ENCODE measurements at regions not wholly inside any gene's neighbourhood (a gene's known extent, or its start where the extent isn't known, plus 50 kb on each side); places are given as distances from the start of the nearest gene placed in this dataset.
"Not testable (repeated sequence)": the region's sequence is repeated elsewhere in the genome, so short reads cannot be mapped to it uniquely, and the experiment has no call there.

DNA sequence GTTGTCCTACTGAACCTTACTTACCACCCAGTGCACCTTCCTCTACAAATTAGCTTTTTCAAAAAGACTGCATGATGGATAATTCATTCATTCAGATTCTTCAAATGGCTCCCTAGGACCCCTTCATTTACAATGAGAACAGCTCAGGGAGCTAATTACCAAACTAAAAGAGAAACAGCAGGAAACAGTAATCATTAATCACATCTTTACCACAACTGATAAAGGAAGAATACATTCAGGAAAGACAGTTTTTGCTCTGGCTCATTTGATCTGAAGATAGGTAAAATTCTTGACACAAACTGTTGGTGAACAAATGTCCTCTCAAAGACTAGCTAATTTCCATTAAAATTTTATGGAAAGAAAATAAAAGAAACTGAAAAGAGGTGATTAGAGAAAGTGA is 1652.7 kb upstream of the LRRTM3 start:
- Mint-ChIP-seq H3K4me3 (no peak overlapping the region), H3K27ac (no peak overlapping the region), H3K27me3 (no peaks in the 10 kb centered on the region), H3K9me3 (no peaks in the 10 kb centered on the region), H3K36me3 (no peaks in the 10 kb centered on the region), H3K4me1 (no peaks in the 10 kb centered on the region)
- DNase-seq: no peak

DNA sequence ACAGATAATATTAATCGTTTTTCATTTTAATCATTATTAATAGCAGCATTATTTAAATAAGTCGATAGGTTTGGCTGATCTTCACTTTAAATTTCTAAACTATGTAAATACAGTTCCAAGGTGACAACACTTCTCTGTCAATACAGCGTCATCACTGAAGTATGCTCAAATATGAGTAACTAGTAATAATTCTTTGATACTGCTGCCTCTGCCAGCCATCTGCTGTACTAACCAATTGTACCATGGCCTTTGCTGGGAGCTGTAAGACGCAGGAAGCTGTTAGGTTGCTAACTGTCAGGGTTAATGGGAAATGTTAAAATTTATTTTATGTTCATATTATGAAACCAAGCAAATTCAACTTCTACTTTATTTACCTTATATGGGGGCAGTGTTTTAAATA is 1650.5 kb upstream of the LRRTM3 start:
- H3K27ac Mint-ChIP-seq: no peak overlapping the region
- no peaks in the 10 kb centered on the region for H3K36me3 Mint-ChIP-seq
- DNase-seq: no peak
- H3K4me1 Mint-ChIP-seq: no peaks in the 10 kb centered on the region
- no peak overlapping the region for H3K4me3 Mint-ChIP-seq
- no peaks in the 10 kb centered on the region for H3K27me3 Mint-ChIP-seq
- H3K9me3 Mint-ChIP-seq: no peaks in the 10 kb centered on the region

GRCh38 chr10:65284495-65285041 is 1641.3 kb upstream of the LRRTM3 start:
- Mint-ChIP-seq H3K4me3 (no peak overlapping the region), H3K36me3 (no peaks in the 10 kb centered on the region), H3K9me3 (peaks cover 5% of the 10 kb centered on the region), H3K27me3 (no peaks in the 10 kb centered on the region), H3K4me1 (no peaks in the 10 kb centered on the region), H3K27ac (no peak overlapping the region)
- DNase-seq: no peak

DNA sequence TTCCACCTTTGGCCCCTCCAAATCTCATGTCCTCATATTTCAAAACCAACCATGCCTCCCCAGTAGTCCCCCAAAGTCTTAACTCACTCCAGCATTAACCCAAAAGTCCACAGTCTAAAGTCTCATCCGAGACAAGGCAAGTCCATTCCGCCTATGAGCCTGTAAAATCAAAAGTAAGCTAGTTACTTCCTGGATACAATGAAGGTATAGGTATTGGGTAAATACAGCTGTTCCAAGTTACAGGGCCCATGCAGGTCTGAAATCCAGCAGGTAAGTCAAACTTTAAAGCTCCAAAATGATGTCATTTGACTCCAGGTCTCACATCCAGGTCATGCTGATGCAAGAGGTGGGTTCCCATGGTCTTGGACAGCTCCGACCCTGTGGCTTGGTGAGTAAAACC is 1640.1 kb upstream of the LRRTM3 start:
- not testable (repeated sequence) for H3K36me3 Mint-ChIP-seq, DNase-seq, H3K4me3 Mint-ChIP-seq, H3K4me1 Mint-ChIP-seq, H3K9me3 Mint-ChIP-seq, H3K27ac Mint-ChIP-seq, H3K27me3 Mint-ChIP-seq

DNA sequence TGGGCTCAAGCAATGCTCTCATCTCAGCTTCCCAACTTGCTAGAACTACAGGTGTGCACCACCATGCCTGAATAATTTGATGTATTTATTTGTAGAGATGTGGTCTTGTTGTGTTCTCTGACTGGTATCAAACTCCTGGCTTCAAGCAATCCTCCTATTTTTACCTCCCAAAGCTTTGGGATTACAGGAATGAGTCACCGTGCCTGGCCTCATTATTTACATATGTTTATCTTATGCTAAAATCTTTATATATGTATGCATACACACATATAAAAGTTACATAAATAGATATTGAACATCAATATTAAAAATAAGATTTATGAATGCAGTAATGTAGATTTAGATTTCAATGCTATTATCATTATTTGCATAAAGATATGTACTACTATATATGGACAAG is 1634.5 kb upstream of the LRRTM3 start:
- peaks cover 6% of the 10 kb centered on the region for H3K9me3 Mint-ChIP-seq
- H3K4me3 Mint-ChIP-seq: no peak overlapping the region
- H3K4me1 Mint-ChIP-seq: no peaks in the 10 kb centered on the region
- H3K36me3 Mint-ChIP-seq: no peaks in the 10 kb centered on the region
- DNase-seq: no peak
- H3K27me3 Mint-ChIP-seq: no peaks in the 10 kb centered on the region
- H3K27ac Mint-ChIP-seq: no peak overlapping the region

DNA sequence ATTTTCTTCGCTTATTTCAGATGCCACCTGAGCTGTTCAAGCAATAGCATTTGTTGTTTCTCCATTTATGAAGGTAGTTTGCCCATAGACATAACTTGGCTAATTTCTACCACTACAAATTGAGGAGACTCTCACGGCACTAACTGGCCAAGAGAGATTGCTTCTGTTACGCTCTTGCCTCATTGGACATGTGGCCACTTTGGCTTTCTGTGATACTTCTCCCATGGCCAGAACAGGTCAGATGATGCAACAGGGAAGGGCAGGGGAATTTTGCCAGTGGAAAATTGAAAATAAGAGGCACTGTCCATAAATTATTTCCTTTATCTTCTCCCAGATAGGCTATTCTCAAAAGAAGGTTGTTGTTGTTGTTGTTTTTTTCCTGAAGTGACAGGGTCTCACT is 1633.3 kb upstream of the LRRTM3 start:
- no peak overlapping the region for H3K4me3 Mint-ChIP-seq
- DNase-seq: no peak
- H3K4me1 Mint-ChIP-seq: no peaks in the 10 kb centered on the region
- H3K27ac Mint-ChIP-seq: no peak overlapping the region
- H3K9me3 Mint-ChIP-seq: peaks cover 3% of the 10 kb centered on the region
- H3K27me3 Mint-ChIP-seq: no peaks in the 10 kb centered on the region
- no peaks in the 10 kb centered on the region for H3K36me3 Mint-ChIP-seq

DNA sequence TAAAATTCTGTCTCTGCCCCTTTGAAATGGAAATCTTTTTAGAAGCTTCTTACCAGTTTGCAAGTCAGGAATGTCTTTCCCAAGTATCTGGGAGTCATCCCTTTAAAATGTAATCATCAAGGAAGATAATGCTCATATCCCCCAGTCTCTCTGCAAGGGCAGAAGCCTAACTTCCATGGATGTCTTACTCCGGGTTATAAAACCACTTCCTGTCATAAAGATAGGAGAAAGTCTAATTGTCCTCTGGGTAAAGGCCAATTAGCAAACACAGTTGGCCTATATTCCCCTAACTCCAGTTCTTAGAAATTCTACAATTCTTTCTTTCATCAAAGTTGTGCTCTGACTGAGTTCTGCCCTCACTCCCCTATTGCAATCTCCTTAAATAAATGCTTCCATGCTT is 1631.5 kb upstream of the LRRTM3 start:
- Mint-ChIP-seq H3K27ac (no peak overlapping the region), H3K9me3 (peaks cover 3% of the 10 kb centered on the region), H3K4me1 (no peaks in the 10 kb centered on the region), H3K4me3 (no peak overlapping the region), H3K36me3 (no peaks in the 10 kb centered on the region), H3K27me3 (no peaks in the 10 kb centered on the region)
- no peak for DNase-seq

DNA sequence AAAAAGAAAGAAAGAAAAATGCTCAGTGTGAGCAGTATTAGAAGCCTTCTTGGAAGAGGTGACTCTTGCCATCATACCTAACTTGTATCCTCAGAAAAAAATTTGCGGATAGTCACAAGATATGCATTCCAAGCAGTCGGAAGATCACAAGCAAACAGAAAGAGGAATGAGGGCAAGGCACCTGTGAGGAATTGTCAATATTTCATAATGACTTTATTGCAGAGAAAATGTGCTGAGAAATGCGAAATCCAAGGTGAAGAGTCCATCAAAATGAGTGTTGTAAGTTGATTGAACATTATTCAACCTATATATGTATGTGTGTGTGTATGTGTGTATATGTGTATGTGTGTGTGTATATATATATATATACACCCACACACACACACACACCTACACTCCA is 1624.7 kb upstream of the LRRTM3 start:
- Mint-ChIP-seq H3K36me3 (no peaks in the 10 kb centered on the region), H3K9me3 (peaks cover 1% of the 10 kb centered on the region), H3K4me1 (no peaks in the 10 kb centered on the region), H3K4me3 (no peak overlapping the region), H3K27ac (no peak overlapping the region), H3K27me3 (no peaks in the 10 kb centered on the region)
- DNase-seq: no peak

- H3K4me3 Mint-ChIP-seq: no peak overlapping the region
- no peaks in the 10 kb centered on the region for H3K27me3 Mint-ChIP-seq
- no peak for DNase-seq
- no peaks in the 10 kb centered on the region for H3K36me3 Mint-ChIP-seq
- H3K9me3 Mint-ChIP-seq: peaks cover 1% of the 10 kb centered on the region
- no peak overlapping the region for H3K27ac Mint-ChIP-seq
- H3K4me1 Mint-ChIP-seq: no peaks in the 10 kb centered on the region
These were observed 1619.6 kb upstream of the LRRTM3 start for GRCh38 chr10:65306201-65306600.

DNA sequence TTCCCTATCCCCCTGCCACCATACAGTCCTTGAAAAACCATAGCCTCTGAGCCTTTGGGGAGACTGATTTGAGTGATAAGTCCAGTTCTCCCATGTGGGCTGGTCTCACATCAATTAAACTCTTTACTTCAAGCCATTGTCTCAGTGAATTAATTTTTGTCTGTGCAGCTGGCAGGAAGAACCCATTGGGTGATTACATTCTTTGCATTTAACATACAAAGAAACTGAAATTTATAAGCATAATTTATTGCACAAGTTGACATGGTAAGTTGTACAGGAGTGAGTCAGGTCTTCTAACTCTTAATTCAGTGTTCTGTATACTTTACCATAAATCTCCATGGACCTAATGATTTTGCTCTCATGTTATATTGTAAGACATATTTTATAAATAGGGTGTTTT is 1613.0 kb upstream of the LRRTM3 start:
- H3K36me3 Mint-ChIP-seq: no peaks in the 10 kb centered on the region
- no peaks in the 10 kb centered on the region for H3K4me1 Mint-ChIP-seq
- H3K9me3 Mint-ChIP-seq: no peaks in the 10 kb centered on the region
- no peak for DNase-seq
- no peaks in the 10 kb centered on the region for H3K27me3 Mint-ChIP-seq
- no peak overlapping the region for H3K4me3 Mint-ChIP-seq
- H3K27ac Mint-ChIP-seq: no peak overlapping the region

- H3K27ac Mint-ChIP-seq: no peak overlapping the region
- H3K4me1 Mint-ChIP-seq: no peaks in the 10 kb centered on the region
- no peak overlapping the region for H3K4me3 Mint-ChIP-seq
- no peak for DNase-seq
- no peaks in the 10 kb centered on the region for H3K27me3 Mint-ChIP-seq
- no peaks in the 10 kb centered on the region for H3K36me3 Mint-ChIP-seq
- no peaks in the 10 kb centered on the region for H3K9me3 Mint-ChIP-seq
These were observed 1612.4 kb upstream of the LRRTM3 start for GRCh38 chr10:65313406-65313805.

DNA sequence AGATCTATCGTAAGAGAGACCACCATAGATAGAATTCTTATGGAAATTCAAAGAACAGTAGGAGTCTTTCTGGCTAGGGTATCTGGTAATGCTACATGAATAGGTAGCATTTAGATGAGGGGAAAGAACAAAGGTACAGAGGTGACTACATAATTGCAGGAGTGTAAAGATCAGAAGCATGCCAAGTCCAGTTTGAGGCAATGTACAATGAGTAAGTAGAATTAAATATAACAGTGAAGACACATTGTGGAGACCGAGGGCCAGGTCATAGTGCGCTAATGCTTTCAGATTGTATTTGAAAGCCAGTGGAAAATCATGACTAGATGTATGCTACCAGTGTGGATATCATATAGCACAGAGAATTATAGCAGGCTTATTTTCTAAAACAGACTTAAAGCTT is 1611.6 kb upstream of the LRRTM3 start:
- no peak overlapping the region for H3K4me3 Mint-ChIP-seq
- no peaks in the 10 kb centered on the region for H3K27me3 Mint-ChIP-seq
- no peak for DNase-seq
- no peaks in the 10 kb centered on the region for H3K4me1 Mint-ChIP-seq
- H3K27ac Mint-ChIP-seq: no peak overlapping the region
- no peaks in the 10 kb centered on the region for H3K9me3 Mint-ChIP-seq
- no peaks in the 10 kb centered on the region for H3K36me3 Mint-ChIP-seq

DNA sequence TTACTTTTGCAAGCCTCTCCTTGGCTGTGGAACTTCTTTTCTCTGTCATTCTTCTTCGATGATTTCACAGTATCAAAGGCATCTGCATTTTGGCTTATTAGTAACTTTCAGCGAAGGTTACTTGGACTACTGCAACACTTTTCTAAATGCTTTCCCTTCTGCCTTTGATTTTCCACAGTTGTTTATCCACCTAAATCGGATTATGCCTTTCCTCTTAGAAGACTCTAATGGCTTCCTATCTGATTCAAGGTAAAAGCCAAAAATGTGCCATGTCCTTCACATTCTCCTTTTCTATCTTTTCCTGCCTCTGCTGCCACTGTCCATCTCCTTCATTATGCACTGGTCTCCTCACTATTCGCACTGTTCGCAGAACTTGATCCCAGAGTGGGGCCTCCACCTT is 1606.3 kb upstream of the LRRTM3 start:
- no peak for DNase-seq
- Mint-ChIP-seq H3K4me3 (no peak overlapping the region), H3K9me3 (peaks cover 2% of the 10 kb centered on the region), H3K27ac (no peak overlapping the region), H3K4me1 (no peaks in the 10 kb centered on the region), H3K27me3 (no peaks in the 10 kb centered on the region), H3K36me3 (no peaks in the 10 kb centered on the region)

DNA sequence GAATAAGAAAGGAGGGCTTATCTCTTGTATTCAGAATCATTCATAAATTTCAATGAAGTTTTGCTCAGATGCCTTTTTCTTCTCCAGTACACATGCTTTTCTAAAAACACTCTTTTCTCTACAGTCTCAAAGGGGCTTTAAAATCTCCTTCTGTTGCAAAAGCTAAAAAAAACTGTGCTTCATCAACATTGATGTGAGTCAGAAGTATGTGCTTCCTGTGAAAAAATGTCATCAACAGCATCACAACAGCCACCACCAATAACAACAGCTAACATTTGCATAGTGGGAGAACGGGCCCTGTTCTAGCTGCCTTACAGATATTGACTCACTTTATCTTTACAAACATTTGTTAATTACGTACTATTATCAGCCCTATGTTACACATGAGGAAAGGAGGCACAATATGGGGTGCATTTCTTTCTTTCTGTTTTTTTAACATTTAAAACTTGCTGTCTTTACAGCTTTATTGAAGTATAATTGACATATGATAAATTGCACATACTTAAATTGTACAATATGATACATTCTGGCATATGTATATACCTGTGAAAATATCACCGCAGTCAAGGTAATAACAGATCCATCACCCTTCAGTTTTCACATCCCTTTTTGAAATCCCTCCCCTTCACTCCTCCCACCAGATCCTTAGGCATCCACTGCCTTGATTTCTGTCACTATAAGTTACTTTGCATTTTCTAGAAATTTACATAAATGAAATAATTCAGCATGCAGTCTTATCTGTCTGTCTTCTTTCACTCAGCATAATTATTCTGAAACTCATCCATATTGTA is 1605.4 kb upstream of the LRRTM3 start:
- Mint-ChIP-seq H3K9me3 (peaks cover 2% of the 10 kb centered on the region), H3K36me3 (no peaks in the 10 kb centered on the region), H3K4me1 (no peaks in the 10 kb centered on the region), H3K27me3 (no peaks in the 10 kb centered on the region), H3K4me3 (no peak overlapping the region), H3K27ac (no peak overlapping the region)
- DNase-seq: no peak

DNA sequence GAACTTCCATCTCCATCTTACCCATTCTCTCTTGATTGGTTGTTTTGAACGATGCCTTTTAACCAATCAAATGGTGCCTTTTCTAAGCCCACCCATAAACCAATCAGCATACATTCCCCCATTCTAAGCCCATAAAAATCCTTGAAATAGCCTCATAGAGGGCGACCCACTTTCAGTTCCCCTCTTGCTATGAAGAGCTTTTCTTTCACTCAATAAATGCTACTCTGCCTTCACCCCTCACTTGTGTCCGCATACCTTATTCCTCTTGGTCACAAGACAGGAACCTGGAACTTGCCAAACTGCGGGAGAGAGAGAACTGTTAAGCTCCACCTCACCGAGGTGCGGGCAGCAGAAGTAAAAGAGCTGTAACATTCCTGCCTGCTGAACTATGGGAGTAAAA is 1602.0 kb upstream of the LRRTM3 start:
- Mint-ChIP-seq H3K4me3 (no peak overlapping the region), H3K27ac (no peak overlapping the region), H3K4me1 (no peaks in the 10 kb centered on the region), H3K27me3 (no peaks in the 10 kb centered on the region), H3K36me3 (no peaks in the 10 kb centered on the region), H3K9me3 (peaks cover 2% of the 10 kb centered on the region)
- DNase-seq: no peak

- Mint-ChIP-seq H3K4me3 (no peak overlapping the region), H3K36me3 (no peaks in the 10 kb centered on the region), H3K9me3 (peaks cover 2% of the 10 kb centered on the region), H3K27ac (no peak overlapping the region), H3K4me1 (no peaks in the 10 kb centered on the region), H3K27me3 (no peaks in the 10 kb centered on the region)
- no peak for DNase-seq
These were observed 1599.9 kb upstream of the LRRTM3 start for GRCh38 chr10:65325913-65326312.
